ENCODE measurements at regions not wholly inside any gene's neighbourhood (a gene's known extent, or its start where the extent isn't known, plus 50 kb on each side); places are given as distances from the start of the nearest gene placed in this dataset.

- no peak for TF ChIP-seq POLR2A (IDR thresholded peaks at IDR 0.05; ENCODE audit: low read length)
- no peak for TF ChIP-seq GATA1 (IDR thresholded peaks at IDR 0.05; ENCODE audit: low read depth, low read length)
Measured at GRCh38 chr5:167425161-167425560, 866.3 kb upstream of the WWC1 start.
